DND-41 (cell line): ENCODE measurements at regions not wholly inside any gene's neighbourhood (a gene's known extent, or its start where the extent isn't known, plus 50 kb on each side); places are given as distances from the start of the nearest gene placed in this dataset.

Experiments
- CTCF ChIP-seq: IDR thresholded peaks from 2 replicates; pipeline ENCODE4 v1.5.1; 2012; ENCODE audit warnings: borderline replicate concordance, low read length, moderate library complexity, mild to moderate bottlenecking; ENCODE audit not compliant: poor library complexity, severe bottlenecking; ENCODE audit errors: extremely low read depth
- EZH2 ChIP-seq: IDR thresholded peaks from 3 replicates; pipeline ENCODE4 v1.6.1; 2012; ENCODE audit warnings: borderline replicate concordance, low read depth, mild to moderate bottlenecking, moderate library complexity, low read length, inconsistent platforms; ENCODE audit not compliant: severe bottlenecking

- no peak for TF ChIP-seq CTCF
- no peak for TF ChIP-seq EZH2
Observed at GRCh38 chr13:39952249-39953233, 297.1 kb downstream of the COG6 start.
